Epithelial cell of esophagus (primary cell): ENCODE measurements at regions not wholly inside any gene's neighbourhood (a gene's known extent, or its start where the extent isn't known, plus 50 kb on each side); places are given as distances from the start of the nearest gene placed in this dataset.

ENCODE experiments used
- DNase-seq: peaks from one replicate; pipeline ENCODE4 v3.0.0; 2010; ENCODE audit warnings: low read depth
- H3K4me3 ChIP-seq: 2 replicates; pipeline ENCODE4 v1.5.1; 2011; ENCODE audit warnings: mild to moderate bottlenecking, low read length, control low read depth
- TF ChIP-seq, protein P1 (sequence below): IDR thresholded peaks from 2 replicates; pipeline ENCODE4 v1.5.1; 2011; ENCODE audit warnings: low read depth, mild to moderate bottlenecking, low read length, control low read depth, inconsistent platforms; ENCODE audit not compliant: insufficient read depth; ENCODE audit errors: missing control alignments

- peak; percentile 87 for DNase-seq
- H3K4me3 ChIP-seq, result no peak overlapping the region
- TF ChIP-seq, protein P1, sequence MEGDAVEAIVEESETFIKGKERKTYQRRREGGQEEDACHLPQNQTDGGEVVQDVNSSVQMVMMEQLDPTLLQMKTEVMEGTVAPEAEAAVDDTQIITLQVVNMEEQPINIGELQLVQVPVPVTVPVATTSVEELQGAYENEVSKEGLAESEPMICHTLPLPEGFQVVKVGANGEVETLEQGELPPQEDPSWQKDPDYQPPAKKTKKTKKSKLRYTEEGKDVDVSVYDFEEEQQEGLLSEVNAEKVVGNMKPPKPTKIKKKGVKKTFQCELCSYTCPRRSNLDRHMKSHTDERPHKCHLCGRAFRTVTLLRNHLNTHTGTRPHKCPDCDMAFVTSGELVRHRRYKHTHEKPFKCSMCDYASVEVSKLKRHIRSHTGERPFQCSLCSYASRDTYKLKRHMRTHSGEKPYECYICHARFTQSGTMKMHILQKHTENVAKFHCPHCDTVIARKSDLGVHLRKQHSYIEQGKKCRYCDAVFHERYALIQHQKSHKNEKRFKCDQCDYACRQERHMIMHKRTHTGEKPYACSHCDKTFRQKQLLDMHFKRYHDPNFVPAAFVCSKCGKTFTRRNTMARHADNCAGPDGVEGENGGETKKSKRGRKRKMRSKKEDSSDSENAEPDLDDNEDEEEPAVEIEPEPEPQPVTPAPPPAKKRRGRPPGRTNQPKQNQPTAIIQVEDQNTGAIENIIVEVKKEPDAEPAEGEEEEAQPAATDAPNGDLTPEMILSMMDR, result peak; percentile 53
Observed at GRCh38 chr14:55802986-55803872, 223.2 kb downstream of the KTN1 start.

DNA sequence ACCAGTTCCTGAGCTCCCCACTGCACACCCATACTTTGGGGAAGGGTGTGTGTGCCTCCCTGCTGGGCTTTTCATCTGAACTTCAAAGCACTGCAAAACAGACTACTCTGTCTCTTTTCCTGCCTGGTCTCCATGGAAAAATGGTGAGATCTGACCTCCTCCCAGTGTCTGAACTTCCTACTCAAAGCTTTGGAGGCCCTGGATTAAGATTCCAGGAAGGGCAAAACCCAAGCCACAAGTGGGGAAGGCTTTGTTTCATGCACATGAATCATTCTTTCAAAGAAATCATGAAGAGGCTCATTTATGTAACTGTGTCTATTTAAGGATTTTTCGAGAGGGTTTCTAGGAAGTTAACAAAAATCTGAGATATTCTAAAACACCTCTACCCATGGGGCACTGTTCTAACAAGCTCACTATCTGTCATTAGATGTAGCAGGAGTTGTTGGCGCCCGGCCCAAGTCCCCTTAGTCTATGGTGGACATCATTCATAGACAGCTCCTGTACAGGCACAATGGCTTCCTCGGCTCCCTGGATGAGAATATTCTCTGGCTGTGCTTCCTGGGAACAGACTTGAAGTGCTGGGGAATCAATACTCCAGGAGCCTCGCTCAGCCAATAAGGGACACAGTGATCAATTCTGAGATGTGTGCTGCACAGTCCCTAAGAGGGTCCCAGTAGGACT is 224.0 kb downstream of the KTN1 start:
- peak; percentile 36 for DNase-seq
- TF ChIP-seq, protein P1, result no peak
- H3K4me3 ChIP-seq, result no peak overlapping the region

- no peak for DNase-seq
- no peak overlapping the region for H3K4me3 ChIP-seq
- TF ChIP-seq, protein P1, result no peak
Observed at GRCh38 chr14:55805250-55805649, 225.2 kb downstream of the KTN1 start.

DNA sequence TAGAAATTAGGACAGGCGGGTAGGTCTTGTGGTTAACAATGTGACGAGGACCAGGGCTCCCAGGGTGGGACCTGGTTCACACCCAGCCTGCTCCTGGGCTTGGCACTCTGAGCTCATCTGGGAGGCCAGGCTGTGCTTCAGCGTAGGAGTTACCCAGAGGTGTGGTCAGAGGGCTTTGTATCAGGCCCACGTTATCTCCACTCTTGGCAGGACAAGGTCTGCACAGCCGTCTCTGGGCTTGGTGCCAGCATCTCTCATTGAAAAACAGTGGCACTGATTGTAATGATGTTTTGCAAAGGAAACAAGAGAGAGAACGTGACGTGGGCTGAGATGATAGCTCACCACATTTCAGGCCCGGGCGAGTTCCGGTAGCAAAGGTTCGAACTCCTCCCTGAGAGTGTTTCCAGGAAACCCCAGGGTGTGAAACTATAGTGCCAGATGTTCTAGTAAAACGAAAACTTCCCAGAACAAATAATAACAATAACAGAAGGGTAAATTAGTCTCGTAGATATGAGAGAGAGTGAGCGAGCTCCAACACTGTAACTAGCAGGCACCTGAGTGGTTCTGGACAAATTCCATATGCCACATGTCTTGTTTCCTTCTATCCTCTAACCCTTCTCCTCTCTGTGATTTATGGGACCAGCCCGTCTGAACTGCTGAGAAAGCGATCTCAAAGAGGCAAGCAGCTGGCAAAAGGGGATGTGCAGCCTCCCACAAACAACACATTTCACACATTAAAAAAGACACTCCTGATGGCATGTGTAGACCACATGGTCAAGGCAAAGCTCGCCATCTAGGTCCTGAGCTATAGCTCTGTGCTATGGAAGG is 227.3 kb downstream of the KTN1 start:
- no peak overlapping the region for H3K4me3 ChIP-seq
- TF ChIP-seq, protein P1, result no peak
- peak; percentile 96 for DNase-seq

DNA sequence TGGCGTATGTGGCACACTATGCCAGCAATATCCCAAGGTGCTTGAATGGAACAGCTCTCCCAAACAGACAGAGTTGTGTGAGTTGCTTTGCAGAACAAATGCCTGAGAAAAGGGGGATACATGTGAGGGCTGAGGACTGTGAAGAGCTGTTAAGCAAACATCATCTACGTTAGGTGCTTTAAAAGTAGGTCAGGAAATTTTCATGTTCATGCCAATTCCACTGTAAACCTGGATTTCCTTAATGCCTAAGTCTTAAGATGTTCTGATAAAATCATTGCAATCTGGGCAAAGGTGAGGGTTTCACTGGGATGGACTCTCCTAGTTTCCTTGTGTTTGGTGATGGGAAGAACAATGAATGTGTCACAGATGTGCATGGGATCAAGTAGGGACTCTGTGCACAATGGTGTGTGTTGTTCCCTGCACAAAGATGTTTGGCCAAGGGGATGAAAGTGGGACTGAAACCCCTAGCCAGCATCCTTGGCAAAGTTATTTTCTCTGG is 227.9 kb downstream of the KTN1 start:
- H3K4me3 ChIP-seq, result no peak overlapping the region
- TF ChIP-seq, protein P1, result no peak
- DNase-seq, result no peak

DNA sequence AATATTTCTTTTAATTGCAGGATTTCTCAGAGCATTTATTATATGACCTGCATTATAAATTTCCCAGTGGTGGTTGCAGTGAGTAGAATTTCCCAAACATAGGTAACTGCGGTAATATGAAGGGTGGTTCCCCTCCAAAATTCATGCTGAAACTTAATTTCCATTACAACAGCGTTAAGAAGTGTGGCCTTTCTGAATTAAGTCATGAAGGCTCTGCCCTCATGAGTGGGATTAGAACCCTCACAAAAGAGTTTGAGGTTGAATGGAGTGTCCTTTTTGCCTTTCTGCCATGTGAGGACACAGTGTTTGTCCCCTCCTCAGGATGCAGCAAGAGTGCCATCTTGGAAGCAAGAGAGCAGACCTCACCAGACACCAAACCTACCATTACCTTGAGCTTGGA is 233.6 kb downstream of the KTN1 start:
- DNase-seq, result no peak
- TF ChIP-seq, protein P1, result no peak
- H3K4me3 ChIP-seq, result no peak overlapping the region
